IMR-90 (cell line): ENCODE measurements at regions not wholly inside any gene's neighbourhood (a gene's known extent, or its start where the extent isn't known, plus 50 kb on each side); places are given as distances from the start of the nearest gene placed in this dataset.

Experiments
- BHLHE40 ChIP-seq: fragments of 150-350 bp; IDR thresholded peaks from 2 replicates; pipeline ENCODE4 v1.6.1; 2016; ENCODE audit warnings: mild to moderate bottlenecking, low read depth, low read length
- CEBPB ChIP-seq: IDR thresholded peaks from 2 replicates; pipeline ENCODE4 v1.6.1; 2012; ENCODE audit warnings: low read depth, low read length, improper control_type of control experiment
- CHD1 ChIP-seq: IDR thresholded peaks from 2 replicates; pipeline ENCODE4 v1.6.1; 2012; ENCODE audit warnings: low read depth, low read length, improper control_type of control experiment
- CTCF ChIP-seq: conservative IDR thresholded peaks from 2 replicates; pipeline ENCODE4 v1.5.1; 2012; ENCODE audit warnings: mild to moderate bottlenecking, low read depth, low read length, improper control_type of control experiment
- ELK1 ChIP-seq: fragments of 150-350 bp; IDR thresholded peaks from 2 replicates; pipeline ENCODE4 v1.6.1; 2016; ENCODE audit warnings: low read depth, mild to moderate bottlenecking, low read length, moderate library complexity, borderline replicate concordance
- FOS ChIP-seq: fragments of 150-350 bp; IDR thresholded peaks from 2 replicates; pipeline ENCODE4 v1.6.1; 2016; ENCODE audit warnings: low read depth, low read length
- NFE2L2 ChIP-seq: fragments of 150-350 bp; IDR thresholded peaks from 2 replicates; pipeline ENCODE4 v1.6.1; 2016; ENCODE audit warnings: low read depth, mild to moderate bottlenecking, low read length
- POLR2A ChIP-seq: IDR thresholded peaks from 2 replicates; pipeline ENCODE4 v1.6.1; 2012; ENCODE audit warnings: mild to moderate bottlenecking, low read depth, low read length
- RAD21 ChIP-seq: IDR thresholded peaks from 2 replicates; pipeline ENCODE4 v1.6.1; 2012; ENCODE audit warnings: low read length, improper control_type of control experiment
- RCOR1 ChIP-seq: IDR thresholded peaks from 2 replicates; pipeline ENCODE4 v1.6.1; 2012; ENCODE audit warnings: mild to moderate bottlenecking, low read length, improper control_type of control experiment; ENCODE audit not compliant: insufficient replicate concordance
- USF2 ChIP-seq: fragments of 150-350 bp; IDR thresholded peaks from 2 replicates; pipeline ENCODE4 v1.6.1; 2017; ENCODE audit warnings: mild to moderate bottlenecking, antibody characterized with exemption, low read length, low read depth

GRCh38 chr2:41141146-41141791 is 689.4 kb upstream of the SLC8A1 start:
- no peak for TF ChIP-seq USF2
- no peak for TF ChIP-seq RCOR1
- TF ChIP-seq CTCF: no peak
- no peak for TF ChIP-seq POLR2A
- no peak for TF ChIP-seq CEBPB
- TF ChIP-seq CHD1: no peak
- TF ChIP-seq RAD21: no peak
- no peak for TF ChIP-seq BHLHE40
- no peak for TF ChIP-seq ELK1
- TF ChIP-seq FOS: no peak
- TF ChIP-seq NFE2L2: no peak
